ENCODE measurements at regions not wholly inside any gene's neighbourhood (a gene's known extent, or its start where the extent isn't known, plus 50 kb on each side); places are given as distances from the start of the nearest gene placed in this dataset.

GRCh38 chr1:238562341-238562740 is 671.6 kb upstream of the ZP4 start (continued):
- no peak for TF ChIP-seq PRRX2 (CRISPR knock-in tag; IDR thresholded peaks at IDR 0.05)

DNA sequence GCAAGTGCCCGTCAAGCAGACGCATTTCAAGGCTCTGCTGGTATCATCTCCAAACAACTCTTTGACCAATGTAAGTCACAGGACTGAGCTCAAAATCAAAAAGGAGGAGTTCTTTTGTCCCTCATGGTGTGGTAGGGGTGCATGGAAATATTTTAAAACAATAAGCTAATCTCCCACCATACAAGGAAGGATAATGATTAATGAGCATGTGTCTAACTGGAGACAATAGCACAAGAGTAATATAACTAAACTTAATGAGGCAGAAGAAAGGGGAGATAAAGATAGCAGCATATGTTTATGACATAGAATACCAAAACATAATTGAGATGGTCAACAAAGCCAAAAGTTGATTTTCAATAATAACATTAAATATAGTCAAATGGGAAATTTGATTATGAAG is 668.0 kb upstream of the ZP4 start:
- H3K4me3 Mint-ChIP-seq, result no peak overlapping the region
- H3K27ac Mint-ChIP-seq, result no peak overlapping the region
- DNase-seq (ENCODE audit: low spot score) (no peak), ATAC-seq (no peak)
- H3K27me3 Mint-ChIP-seq (ENCODE audit: low read depth), result no peaks in the 10 kb centered on the region
- H3K9me3 Mint-ChIP-seq, result peaks cover 16% of the 10 kb centered on the region
- ChIA-PET POLR2A (no interaction called here), CTCF (no interaction called here)
- TF ChIP-seq MYBL2 (CRISPR knock-in tag; IDR thresholded peaks at IDR 0.05) (no peak), E2F4 (CRISPR knock-in tag; IDR thresholded peaks at IDR 0.05; ENCODE audit: borderline replicate concordance, low read depth) (no peak)
- H3K4me1 Mint-ChIP-seq, result no peaks in the 10 kb centered on the region
- H3K36me3 Mint-ChIP-seq, result no peaks in the 10 kb centered on the region

DNA sequence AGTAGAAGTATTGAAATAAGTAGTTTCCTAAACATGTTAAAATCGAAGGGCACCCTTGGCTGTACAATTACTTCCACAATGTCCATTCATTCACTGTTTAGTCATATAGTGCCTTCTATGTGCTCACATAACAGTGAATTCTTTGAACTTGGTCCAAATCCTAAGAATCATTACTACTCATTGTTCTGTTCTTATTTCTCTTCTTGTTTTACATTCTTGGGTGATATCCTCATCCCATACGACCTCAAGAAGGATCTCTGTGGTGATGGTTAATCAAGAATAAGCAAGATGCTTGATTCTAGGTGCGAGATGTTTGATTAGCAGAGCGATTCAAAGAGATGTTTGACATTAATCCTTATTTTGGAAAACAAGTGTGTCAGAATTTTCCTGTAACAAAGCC is 667.4 kb upstream of the ZP4 start:
- DNase-seq (ENCODE audit: low spot score), result no peak
- ChIA-PET CTCF (no interaction called here), POLR2A (no interaction called here)
- Mint-ChIP-seq H3K4me1 (no peaks in the 10 kb centered on the region), H3K9me3 (peaks cover 15% of the 10 kb centered on the region), H3K27me3 (ENCODE audit: low read depth) (no peaks in the 10 kb centered on the region), H3K4me3 (no peak overlapping the region), H3K27ac (no peak overlapping the region), H3K36me3 (no peaks in the 10 kb centered on the region)
- ATAC-seq, result no peak
- no peak for TF ChIP-seq ZNF317 (CRISPR knock-in tag; IDR thresholded peaks at IDR 0.05; ENCODE audit: borderline replicate concordance, low read depth)
- no peak for TF ChIP-seq ETV6 (CRISPR knock-in tag; IDR thresholded peaks at IDR 0.05)
- TF ChIP-seq ZNF232 (CRISPR knock-in tag; IDR thresholded peaks at IDR 0.05), result no peak
- no peak for TF ChIP-seq STAT6 (CRISPR knock-in tag; conservative IDR thresholded peaks at IDR 0.05; ENCODE audit: low read depth)
- TF ChIP-seq, protein P1, sequence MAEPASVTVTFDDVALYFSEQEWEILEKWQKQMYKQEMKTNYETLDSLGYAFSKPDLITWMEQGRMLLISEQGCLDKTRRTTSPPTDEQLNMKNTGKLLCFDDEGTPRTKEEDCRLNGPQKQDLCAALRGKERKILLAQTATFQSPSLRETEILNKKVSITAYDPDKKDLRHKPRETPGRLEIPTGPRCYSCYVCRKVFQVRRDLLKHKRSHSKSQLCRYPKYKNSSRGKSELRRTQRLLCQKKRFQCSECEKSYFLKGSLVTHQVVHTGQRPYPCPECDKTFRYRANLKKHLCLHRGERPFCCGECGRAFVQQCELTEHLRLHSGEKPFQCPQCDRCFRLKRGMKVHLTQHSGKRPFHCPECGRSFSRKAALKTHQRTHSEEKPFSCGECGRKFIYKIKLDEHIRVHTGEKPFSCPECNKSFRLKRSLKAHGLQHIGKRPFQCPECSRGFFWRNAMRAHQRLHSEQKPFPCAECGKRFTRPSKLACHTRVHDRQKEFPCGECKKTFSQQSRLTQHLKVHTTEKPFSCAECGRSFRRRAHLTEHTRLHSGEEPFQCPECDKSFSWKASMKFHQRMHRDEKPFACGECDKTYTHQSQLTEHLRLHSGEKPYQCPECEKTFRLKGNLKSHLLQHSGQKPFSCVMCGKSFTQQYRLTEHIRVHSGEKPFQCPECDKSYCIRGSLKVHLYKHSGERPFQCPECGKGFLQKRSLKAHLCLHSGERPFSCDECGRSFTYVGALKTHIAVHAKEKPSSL (CRISPR knock-in tag; conservative IDR thresholded peaks at IDR 0.05), result no peak
- TF ChIP-seq, protein P2, sequence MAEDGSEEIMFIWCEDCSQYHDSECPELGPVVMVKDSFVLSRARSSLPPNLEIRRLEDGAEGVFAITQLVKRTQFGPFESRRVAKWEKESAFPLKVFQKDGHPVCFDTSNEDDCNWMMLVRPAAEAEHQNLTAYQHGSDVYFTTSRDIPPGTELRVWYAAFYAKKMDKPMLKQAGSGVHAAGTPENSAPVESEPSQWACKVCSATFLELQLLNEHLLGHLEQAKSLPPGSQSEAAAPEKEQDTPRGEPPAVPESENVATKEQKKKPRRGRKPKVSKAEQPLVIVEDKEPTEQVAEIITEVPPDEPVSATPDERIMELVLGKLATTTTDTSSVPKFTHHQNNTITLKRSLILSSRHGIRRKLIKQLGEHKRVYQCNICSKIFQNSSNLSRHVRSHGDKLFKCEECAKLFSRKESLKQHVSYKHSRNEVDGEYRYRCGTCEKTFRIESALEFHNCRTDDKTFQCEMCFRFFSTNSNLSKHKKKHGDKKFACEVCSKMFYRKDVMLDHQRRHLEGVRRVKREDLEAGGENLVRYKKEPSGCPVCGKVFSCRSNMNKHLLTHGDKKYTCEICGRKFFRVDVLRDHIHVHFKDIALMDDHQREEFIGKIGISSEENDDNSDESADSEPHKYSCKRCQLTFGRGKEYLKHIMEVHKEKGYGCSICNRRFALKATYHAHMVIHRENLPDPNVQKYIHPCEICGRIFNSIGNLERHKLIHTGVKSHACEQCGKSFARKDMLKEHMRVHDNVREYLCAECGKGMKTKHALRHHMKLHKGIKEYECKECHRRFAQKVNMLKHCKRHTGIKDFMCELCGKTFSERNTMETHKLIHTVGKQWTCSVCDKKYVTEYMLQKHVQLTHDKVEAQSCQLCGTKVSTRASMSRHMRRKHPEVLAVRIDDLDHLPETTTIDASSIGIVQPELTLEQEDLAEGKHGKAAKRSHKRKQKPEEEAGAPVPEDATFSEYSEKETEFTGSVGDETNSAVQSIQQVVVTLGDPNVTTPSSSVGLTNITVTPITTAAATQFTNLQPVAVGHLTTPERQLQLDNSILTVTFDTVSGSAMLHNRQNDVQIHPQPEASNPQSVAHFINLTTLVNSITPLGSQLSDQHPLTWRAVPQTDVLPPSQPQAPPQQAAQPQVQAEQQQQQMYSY (CRISPR knock-in tag; IDR thresholded peaks at IDR 0.05), result no peak
- TF ChIP-seq ZNF416 (CRISPR knock-in tag; IDR thresholded peaks at IDR 0.05), result no peak
- no peak for TF ChIP-seq NFATC4 (CRISPR knock-in tag; IDR thresholded peaks at IDR 0.05)
- TF ChIP-seq TP53 (CRISPR knock-in tag; IDR thresholded peaks at IDR 0.05), result no peak
- no peak for TF ChIP-seq E2F4 (CRISPR knock-in tag; IDR thresholded peaks at IDR 0.05; ENCODE audit: borderline replicate concordance, low read depth)
